NCI-H69 (cell line): ENCODE measurements at regions not wholly inside any gene's neighbourhood (a gene's known extent, or its start where the extent isn't known, plus 50 kb on each side); places are given as distances from the start of the nearest gene placed in this dataset.

Source experiments
- DNase-seq: peaks from one replicate; lab custom pipeline; 2025; lab: John Stamatoyannopoulos, UW

GRCh38 chr1:36687312-36687711 lies 204.6 kb upstream of the CSF3R start:
- DNase-seq, result no peak

- no peak for DNase-seq
Observed at GRCh38 chr1:36675931-36676562, 193.3 kb upstream of the CSF3R start.

GRCh38 chr1:36675106-36675505 lies 192.4 kb upstream of the CSF3R start:
- DNase-seq, result no peak

GRCh38 chr1:36673202-36673601 lies 190.5 kb upstream of the CSF3R start:
- peak; percentile 88 for DNase-seq

GRCh38 chr1:36669262-36669661 lies 186.5 kb upstream of the CSF3R start:
- DNase-seq, result no peak

GRCh38 chr1:36667836-36668235 lies 185.1 kb upstream of the CSF3R start:
- no peak for DNase-seq

- DNase-seq, result no peak
Observed at GRCh38 chr1:36667256-36667655, 184.5 kb upstream of the CSF3R start.

- no peak for DNase-seq
Observed at GRCh38 chr1:36665478-36666080, 182.9 kb upstream of the CSF3R start.

GRCh38 chr1:36664571-36665287 lies 182.0 kb upstream of the CSF3R start:
- DNase-seq, result peak; percentile 35

- DNase-seq, result no peak
Observed at GRCh38 chr1:36663772-36664430, 181.2 kb upstream of the CSF3R start.

- peak; percentile 79 for DNase-seq
Observed at GRCh38 chr1:36658838-36659237, 176.1 kb upstream of the CSF3R start.

- DNase-seq, result peak; percentile 26
Observed at GRCh38 chr1:36657826-36658225, 175.1 kb upstream of the CSF3R start.

- DNase-seq, result no peak
Observed at GRCh38 chr1:36656838-36657237, 174.1 kb upstream of the CSF3R start.

- no peak for DNase-seq
Observed at GRCh38 chr1:36656271-36656670, 173.6 kb upstream of the CSF3R start.

- no peak for DNase-seq
Observed at GRCh38 chr1:36654586-36654985, 171.9 kb upstream of the CSF3R start.

GRCh38 chr1:36653850-36654249 lies 171.1 kb upstream of the CSF3R start:
- peak; percentile 40 for DNase-seq

GRCh38 chr1:36652586-36652985 lies 169.9 kb upstream of the CSF3R start:
- peak; percentile 46 for DNase-seq

GRCh38 chr1:36652011-36652410 lies 169.3 kb upstream of the CSF3R start:
- DNase-seq, result no peak

- no peak for DNase-seq
Observed at GRCh38 chr1:36651176-36651910, 168.6 kb upstream of the CSF3R start.

- DNase-seq, result peak; percentile 65
Observed at GRCh38 chr1:36650200-36651065, 167.7 kb upstream of the CSF3R start.

- DNase-seq, result no peak
Observed at GRCh38 chr1:36645867-36646266, 163.2 kb upstream of the CSF3R start.
